ENCODE measurements at regions not wholly inside any gene's neighbourhood (a gene's known extent, or its start where the extent isn't known, plus 50 kb on each side); places are given as distances from the start of the nearest gene placed in this dataset.

- TF ChIP-seq CTCF (IDR thresholded peaks at IDR 0.05), result no peak
- no peak for TF ChIP-seq EZH2 (IDR thresholded peaks at IDR 0.05)
- TF ChIP-seq EZH2phosphoT487 (IDR thresholded peaks at IDR 0.05), result no peak
Measured at GRCh38 chr20:60302875-60303274, 344.7 kb downstream of the CDH26 start.
